Fibroblast of skin of back (primary cell): ENCODE measurements at regions not wholly inside any gene's neighbourhood (a gene's known extent, or its start where the extent isn't known, plus 50 kb on each side); places are given as distances from the start of the nearest gene placed in this dataset.
A peak's percentile ranks its signal among the peaks of the same experiment; 100 is the strongest.

Experiments used
- DNase-seq: peaks from one replicate; pipeline ENCODE4 v3.0.0-alpha.2; 2013

- no peak for DNase-seq
These were observed 83.8 kb upstream of the SLC6A6 start for GRCh38 chr3:14318646-14319045.

GRCh38 chr3:14319654-14320182, 82.7 kb upstream of the SLC6A6 start:
- DNase-seq = peak; percentile 85

- DNase-seq = no peak
These were observed 82.2 kb upstream of the SLC6A6 start for GRCh38 chr3:14320219-14320618.

GRCh38 chr3:14322001-14322400, 80.4 kb upstream of the SLC6A6 start:
- no peak for DNase-seq

- DNase-seq = no peak
These were observed 79.6 kb upstream of the SLC6A6 start for GRCh38 chr3:14322667-14323295.

GRCh38 chr3:14323401-14324223, 78.8 kb upstream of the SLC6A6 start:
- DNase-seq = no peak

- DNase-seq = peak; percentile 88
These were observed 78.0 kb upstream of the SLC6A6 start for GRCh38 chr3:14324224-14324944.

GRCh38 chr3:14328422-14328821, 74.0 kb upstream of the SLC6A6 start:
- DNase-seq = no peak

- peak; percentile 36 for DNase-seq
These were observed 73.1 kb upstream of the SLC6A6 start for GRCh38 chr3:14329116-14329830.

- DNase-seq = no peak
These were observed 72.6 kb upstream of the SLC6A6 start for GRCh38 chr3:14329842-14330241.

- DNase-seq = no peak
These were observed 71.9 kb upstream of the SLC6A6 start for GRCh38 chr3:14330508-14330907.

GRCh38 chr3:14331251-14331650, 71.2 kb upstream of the SLC6A6 start:
- no peak for DNase-seq

- DNase-seq = no peak
These were observed 70.0 kb upstream of the SLC6A6 start for GRCh38 chr3:14332392-14332791.

- DNase-seq = no peak
These were observed 69.2 kb upstream of the SLC6A6 start for GRCh38 chr3:14333215-14333614.

- no peak for DNase-seq
These were observed 68.8 kb upstream of the SLC6A6 start for GRCh38 chr3:14333621-14334020.

- no peak for DNase-seq
These were observed 68.3 kb upstream of the SLC6A6 start for GRCh38 chr3:14334136-14334535.

- DNase-seq = no peak
These were observed 67.5 kb upstream of the SLC6A6 start for GRCh38 chr3:14334936-14335335.

GRCh38 chr3:14335774-14336748, 66.3 kb upstream of the SLC6A6 start:
- DNase-seq = no peak

GRCh38 chr3:14336749-14337598, 65.4 kb upstream of the SLC6A6 start:
- DNase-seq = no peak

- DNase-seq = no peak
These were observed 64.6 kb upstream of the SLC6A6 start for GRCh38 chr3:14337828-14338227.
